PFSK-1 (cell line): ENCODE measurements at regions not wholly inside any gene's neighbourhood (a gene's known extent, or its start where the extent isn't known, plus 50 kb on each side); places are given as distances from the start of the nearest gene placed in this dataset.

Experiments
- FOXP2 ChIP-seq: optimal IDR thresholded peaks from 2 replicates; pipeline ENCODE3; 2011; ENCODE audit warnings: borderline replicate concordance, control low read depth, inconsistent platforms; ENCODE audit not compliant: insufficient read depth; ENCODE audit errors: extremely low read length, extremely low read depth
- POLR2AphosphoS5 ChIP-seq: IDR thresholded peaks from 2 replicates; pipeline ENCODE4 v1.6.1; 2012; ENCODE audit warnings: low read depth, mild to moderate bottlenecking, control low read depth, low read length, moderate library complexity
- REST ChIP-seq, 2 experiments: IDR thresholded peaks; 2 replicates each; pipeline versions ENCODE4 v1.6.1 to v1.8.0; 2011 to 2012; ENCODE audit warnings: low read depth in 2 of 2, low read length in 2 of 2, control low read depth in 1 of 2, inconsistent platforms in 1 of 2, mild to moderate bottlenecking in 1 of 2, moderate library complexity in 1 of 2; ENCODE audit not compliant: insufficient read depth in 1 of 2
- SIN3A ChIP-seq: IDR thresholded peaks from 2 replicates; pipeline ENCODE4 v1.6.1; 2012; ENCODE audit warnings: mild to moderate bottlenecking, low read length, moderate library complexity, borderline replicate concordance; ENCODE audit not compliant: insufficient read depth

- TF ChIP-seq POLR2AphosphoS5 (no peak), SIN3A (no peak), REST (IDR thresholded peaks at IDR 0.05; ENCODE audit: insufficient read depth in 1 of 2, low read depth in 2 of 2, low read length in 2 of 2) (no peak), FOXP2 (no peak)
Observed at GRCh38 chr6:140225701-140226436, 851.4 kb upstream of the CITED2 start.
